Stimulated activated CD8-positive, alpha-beta memory T cell treated with anti-CD3 and anti-CD28 coated beads, Interleukin-7, amount 100 ng/mL, for 1 hour (primary cell): ENCODE measurements at regions not wholly inside any gene's neighbourhood (a gene's known extent, or its start where the extent isn't known, plus 50 kb on each side); places are given as distances from the start of the nearest gene placed in this dataset.
"Not testable (repeated sequence)": the region's sequence is repeated elsewhere in the genome, so short reads cannot be mapped to it uniquely, and the experiment has no call there.

Experiments used
- DNase-seq, 2 donors: peaks; one replicate each; pipeline ENCODE4 v3.0.0-alpha.2; 2020; ENCODE audit warnings: low read depth in 2 of 2

DNA sequence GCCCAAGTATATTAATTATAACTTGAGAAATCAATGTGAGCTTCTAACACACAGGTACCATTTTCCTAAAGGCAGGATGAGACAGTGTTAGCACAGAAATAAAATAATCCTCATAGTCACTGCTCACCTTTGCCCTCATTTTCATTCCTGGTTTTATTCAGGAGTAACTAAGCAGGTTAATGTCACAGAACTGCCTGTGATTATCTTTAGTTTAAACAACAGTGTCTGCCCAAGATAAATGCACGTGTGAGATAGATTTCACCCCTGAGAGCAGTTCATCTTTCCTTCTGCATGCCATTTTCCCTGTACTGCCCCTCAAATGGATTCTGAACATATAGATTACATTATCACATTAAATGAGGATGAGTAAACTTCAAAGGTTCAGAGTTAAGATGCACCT is 250.7 kb downstream of the RMST start:
- no peak for DNase-seq

DNA sequence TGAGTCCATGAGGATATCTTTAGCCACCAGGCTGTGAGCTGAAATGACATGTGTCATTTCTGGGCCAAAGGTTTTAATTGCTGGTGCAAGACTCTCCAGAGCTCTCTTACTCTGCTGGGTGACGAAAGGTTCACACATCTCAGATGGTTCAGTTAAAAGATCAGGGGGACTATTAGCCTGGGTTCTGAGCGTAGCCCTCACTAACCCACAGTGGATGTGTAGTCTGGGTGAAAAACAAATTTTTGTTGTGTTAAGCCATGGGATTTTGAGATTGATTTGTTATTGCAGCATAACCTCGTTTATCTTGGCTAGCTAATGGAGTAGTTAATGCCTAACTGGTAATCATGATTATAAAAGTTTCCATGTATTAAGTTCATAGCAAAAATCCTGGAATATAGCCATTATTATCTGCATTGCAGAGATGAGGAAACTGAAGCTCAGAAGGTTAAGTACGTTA is 251.5 kb downstream of the RMST start:
- no peak for DNase-seq

GRCh38 chr12:97716356-97716755 is 253.8 kb downstream of the RMST start:
- DNase-seq, result no peak

GRCh38 chr12:97723801-97724200 is 261.2 kb downstream of the RMST start:
- DNase-seq, result not testable (repeated sequence)

- DNase-seq, result no peak
Observed at GRCh38 chr12:97745406-97746101, 282.9 kb downstream of the RMST start.

DNA sequence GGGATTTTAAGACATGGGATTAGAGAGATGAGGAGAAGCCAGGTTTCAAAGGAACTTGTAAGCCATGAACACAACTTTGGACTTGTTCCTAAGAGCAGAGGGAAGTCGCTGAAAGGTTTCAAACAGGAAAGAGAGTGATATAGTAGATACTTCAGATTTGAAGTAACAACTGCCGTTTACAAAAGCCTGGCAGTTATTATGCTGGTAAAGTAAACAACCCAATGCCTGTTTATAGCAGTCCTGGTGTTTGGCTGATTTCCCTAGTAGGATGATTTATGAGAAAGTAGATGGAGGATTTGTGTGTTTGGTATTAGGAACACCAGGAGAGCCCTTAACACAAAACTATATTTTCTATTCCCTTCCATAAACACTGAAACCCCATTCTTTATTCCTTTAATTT is 285.7 kb downstream of the RMST start:
- no peak for DNase-seq

- no peak for DNase-seq
Observed at GRCh38 chr12:97751704-97752103, 289.1 kb downstream of the RMST start.

- no peak for DNase-seq
Observed at GRCh38 chr12:97752129-97752528, 289.5 kb downstream of the RMST start.

DNA sequence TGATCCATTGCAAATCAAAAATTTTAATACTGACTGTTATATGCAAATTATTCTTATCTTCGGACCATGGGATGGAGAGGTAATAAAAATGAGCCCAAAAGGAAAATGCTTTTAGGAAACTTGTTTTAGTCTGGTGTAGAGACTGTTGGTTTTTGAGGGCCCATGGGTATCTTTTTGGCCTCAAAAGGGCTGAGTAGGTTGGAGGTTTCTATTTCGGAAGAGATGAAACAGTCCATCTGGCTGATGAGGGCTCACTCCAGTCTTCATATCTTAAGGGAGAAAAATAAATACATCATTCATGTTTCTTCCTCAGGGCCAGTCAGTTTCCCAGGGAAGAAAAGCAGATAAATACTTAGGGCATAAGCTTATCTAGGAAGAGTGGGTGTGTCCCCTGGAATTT is 290.7 kb downstream of the RMST start:
- no peak for DNase-seq

DNA sequence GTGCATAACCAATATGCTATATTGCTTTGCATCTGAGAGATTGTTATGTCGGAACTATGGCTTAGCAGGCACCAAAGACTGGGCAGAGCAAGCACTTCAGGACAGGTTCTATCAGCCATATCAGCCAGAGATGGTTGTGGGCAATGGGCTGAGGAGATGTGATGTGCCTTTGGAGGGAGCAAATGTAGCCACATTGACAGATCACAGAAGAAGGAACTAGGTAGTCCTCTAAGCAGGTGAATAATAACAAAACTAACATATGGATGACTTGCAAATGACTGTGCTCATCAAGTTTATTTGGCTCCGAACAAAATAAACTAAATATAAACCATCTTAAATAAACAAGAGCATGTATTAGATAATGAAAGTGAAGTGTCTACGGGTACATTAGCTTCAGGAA is 291.7 kb downstream of the RMST start:
- no peak for DNase-seq

DNA sequence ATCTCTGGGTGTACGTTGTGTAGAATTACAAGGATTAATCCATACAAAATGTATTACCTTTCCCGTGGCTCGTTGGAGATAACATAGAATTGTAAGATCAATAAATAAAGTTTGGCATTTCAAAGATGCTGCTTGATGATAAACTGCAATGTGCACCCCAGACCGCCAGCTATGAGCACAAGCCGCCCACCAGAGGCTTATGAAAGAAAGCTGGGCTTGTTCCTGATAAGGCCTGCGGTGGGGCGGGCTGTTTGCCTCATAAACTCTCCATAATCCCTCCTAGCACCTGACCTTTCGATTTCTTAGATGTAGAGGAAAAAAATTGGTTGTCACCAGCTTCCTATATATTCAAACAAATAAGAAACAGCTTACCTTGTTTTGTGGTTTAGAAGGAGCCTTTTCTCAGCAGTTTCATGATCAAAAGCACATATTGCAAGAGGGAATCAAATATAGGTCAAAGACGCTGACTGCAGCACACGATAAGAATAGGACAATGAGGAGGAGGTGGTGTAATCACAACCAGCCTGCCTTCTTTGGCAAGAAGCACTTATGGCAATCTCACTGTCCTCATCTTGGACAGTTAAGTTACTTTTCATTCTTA is 293.6 kb downstream of the RMST start:
- no peak for DNase-seq

DNA sequence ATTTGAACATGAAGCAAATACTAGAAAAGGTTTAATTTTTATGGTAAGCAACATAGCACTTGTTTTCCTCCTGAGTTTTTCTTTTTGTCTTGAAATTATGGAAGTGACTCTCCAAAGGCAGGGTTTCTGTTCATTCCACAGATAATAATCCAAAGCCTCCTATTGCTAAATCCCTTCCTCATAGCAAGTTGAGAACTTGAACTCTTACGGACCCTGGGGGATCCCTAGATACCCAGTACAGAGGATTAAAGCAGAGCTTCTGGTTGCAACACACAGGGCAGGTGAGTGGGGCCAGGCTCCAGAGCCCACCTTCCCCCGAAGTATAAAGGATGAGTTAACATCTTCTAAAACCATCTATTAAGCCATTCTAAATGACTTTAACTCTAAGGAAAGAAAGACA is 294.1 kb downstream of the RMST start:
- DNase-seq, result no peak

DNA sequence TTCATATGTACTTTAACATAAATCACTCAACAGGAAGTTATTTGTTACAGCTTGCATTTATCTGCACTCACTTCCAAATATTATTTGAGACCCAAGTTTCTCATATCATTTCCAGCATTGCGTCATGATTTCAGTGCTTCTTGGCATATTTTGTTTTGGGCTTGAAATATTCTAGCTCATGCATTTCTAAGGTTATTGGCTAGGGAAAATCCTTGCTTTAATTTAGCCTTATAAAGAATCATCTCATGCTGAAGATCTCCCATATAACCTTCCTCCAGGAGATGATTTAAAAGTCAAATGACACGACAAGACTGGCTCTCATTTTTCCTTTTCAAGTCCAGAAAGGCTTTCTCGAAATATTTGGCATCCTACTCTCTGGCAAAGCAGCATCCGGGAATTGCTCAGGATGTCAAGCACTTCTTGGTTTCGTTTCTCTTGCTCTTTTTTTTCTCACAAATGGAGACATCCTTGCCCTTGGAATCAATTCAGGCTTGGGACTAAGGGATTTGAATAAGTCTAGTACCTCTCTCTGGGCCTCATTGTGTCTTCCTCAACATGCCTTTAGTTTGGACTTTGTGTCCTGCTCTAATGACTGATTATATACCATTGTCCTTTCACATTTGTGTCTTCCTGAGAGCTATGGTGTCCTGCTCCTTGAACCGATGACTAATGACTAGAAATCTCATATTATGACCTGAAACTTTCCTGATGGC is 295.0 kb downstream of the RMST start:
- DNase-seq, result no peak

DNA sequence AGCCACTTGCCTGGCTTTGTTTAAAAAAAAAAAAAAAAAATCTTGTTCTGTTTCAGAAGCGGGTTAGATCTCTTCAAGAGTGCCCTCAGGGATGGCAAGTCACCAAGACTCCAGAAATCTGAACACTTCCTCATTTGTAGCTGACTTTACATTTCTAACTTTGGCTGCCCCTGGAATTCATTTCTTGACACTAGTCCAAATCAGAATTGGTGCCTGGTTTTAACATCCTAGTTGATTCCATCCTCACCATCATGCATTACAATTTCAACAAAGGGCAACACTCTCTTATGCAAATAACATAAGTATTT is 295.5 kb downstream of the RMST start:
- DNase-seq, result no peak

DNA sequence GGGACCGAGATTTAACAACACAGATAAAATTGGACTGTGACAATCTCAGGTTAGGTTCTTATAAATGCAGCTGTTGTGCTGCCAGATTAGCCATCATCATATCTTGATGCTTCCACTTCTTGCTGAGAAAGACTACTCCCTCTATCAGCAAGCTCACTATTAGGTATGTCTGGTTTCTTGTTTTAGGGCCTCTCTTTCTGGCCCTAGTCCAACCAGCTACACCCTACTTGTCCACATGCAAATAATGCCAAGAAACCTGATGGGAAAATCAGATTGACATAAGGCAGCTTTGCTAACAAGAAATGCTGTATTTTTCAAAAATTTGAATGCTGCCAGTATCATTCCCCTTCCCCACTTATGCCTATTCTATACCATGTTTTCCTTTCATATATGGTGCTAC is 296.0 kb downstream of the RMST start:
- no peak for DNase-seq

DNA sequence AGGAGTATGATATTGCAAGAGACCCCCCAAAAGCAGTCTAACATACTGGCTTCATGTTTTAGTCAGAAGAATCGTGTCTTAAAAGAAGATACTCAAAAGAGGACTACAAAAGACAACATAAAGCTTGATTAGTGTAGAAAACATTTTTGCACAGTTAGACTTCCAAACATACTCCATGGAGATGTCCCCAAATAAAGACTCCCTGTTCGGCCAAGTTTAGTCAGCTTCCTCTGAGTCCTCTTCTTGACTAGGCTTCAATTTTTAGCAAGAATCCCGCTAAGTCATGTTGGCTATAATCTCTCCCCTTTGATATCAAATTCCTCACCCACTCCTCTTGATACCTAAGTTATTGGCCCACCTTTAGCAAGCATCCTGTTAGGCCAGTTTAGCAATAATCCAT is 298.0 kb downstream of the RMST start:
- no peak for DNase-seq

DNA sequence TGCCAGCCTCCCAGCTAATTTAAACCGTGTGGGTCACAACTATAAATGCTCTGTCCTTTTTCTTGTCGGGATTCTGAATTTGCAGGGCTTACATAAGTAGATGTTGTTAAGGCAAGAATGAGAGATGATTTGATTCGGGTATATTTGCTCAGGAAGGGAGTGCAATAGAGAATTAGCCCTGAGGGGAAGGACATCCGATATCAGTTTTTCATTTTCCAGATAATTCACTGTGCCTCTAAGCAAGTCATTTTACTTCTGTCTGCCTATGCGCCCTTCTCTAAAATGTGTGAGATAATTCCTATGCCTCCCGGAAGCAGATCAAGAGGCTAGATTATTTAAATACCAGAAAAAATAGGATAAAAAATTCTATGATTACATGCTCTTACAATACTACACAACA is 300.5 kb downstream of the RMST start:
- DNase-seq, result no peak

DNA sequence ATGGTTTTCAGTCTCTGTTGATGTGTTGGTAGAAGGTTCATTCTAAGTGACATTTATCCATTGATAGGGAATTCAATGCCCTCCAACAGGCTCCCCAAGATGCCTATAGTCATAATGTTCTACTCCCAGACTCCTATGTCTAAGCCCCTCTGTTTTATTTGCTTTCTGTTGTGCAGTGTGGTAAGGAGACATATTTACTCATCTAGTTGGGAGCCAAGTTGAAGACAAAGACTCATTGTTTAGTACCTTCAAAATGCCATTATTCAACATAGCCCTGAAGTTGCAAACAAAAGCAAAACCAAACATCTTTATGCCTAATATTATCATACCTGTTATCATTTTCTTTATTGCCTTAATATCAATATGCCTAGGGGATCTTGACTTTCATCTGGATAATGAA is 302.1 kb downstream of the RMST start:
- no peak for DNase-seq

DNA sequence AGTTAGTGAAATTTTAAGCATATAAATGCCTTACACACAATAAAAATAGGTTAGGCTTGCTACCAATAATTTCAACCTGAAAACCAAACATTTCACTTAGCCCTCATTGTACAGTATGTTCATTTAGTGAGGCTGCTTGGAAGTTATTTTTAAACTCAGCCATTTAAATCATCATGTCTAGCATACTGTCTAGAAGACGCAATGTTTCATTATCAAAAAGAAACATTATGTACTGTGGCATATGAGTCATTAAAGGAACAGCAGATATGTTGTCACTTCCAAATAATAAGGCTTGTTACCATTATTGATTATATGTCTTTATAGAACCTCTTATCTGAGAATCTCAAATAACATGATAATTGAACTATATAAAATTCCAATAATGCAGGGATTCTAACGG is 304.7 kb downstream of the RMST start:
- no peak for DNase-seq

DNA sequence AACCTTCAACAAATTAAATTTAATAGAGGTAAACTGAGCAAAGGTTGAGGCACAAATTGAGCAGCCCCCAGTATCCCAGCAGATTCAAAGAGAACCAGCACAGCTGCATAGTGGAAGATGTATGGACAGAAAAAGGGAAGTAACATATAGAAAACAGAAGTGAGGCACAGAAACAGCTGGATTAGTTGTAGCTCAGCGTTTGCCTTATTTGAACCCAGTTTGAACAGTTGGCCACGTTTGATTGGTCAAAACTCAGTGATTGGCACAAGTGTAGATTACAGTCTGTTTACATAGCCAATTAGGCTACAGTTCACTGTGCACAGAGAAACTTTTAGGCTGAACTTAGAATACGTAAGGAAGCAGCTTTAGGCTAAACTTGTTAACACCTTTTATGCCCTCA is 315.5 kb downstream of the RMST start:
- DNase-seq, result no peak

DNA sequence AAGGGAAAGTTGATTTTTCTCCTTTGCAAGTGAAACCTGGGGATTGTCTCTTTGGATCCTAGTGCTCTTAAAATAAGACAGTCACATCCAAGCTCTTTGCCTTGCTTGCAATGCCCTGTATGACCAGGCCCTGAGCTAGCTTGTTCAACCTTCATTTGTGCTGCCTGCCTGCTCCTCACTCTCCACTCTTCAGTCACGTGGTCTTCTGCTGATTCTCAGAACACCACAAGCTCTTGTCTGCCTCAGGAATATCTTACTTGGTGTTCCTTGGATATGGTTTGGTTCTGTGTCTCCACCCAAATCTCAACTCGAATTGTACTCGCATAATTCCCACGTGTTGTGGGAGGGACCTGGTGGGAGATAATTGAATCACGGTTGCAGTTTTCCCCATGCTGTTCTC is 318.7 kb downstream of the RMST start:
- no peak for DNase-seq

DNA sequence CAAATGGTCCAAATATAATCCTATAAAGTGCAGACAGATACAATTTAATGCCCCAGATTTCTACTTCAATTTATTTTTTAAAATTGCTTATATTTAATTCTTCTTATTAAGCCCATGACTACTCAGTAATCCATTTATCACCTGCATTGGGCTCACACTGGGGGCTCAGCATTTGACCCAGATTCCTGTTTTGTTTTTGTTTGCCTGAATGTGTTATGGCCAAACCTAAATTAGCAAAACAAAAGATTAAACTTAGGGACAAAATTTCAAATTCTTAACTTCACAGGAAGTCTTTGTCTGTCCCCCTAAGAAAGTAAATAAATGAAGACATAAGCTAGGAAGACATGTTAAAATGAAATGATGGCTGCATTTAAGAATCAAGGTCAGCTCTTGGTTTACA is 322.3 kb downstream of the RMST start:
- DNase-seq, result no peak

DNA sequence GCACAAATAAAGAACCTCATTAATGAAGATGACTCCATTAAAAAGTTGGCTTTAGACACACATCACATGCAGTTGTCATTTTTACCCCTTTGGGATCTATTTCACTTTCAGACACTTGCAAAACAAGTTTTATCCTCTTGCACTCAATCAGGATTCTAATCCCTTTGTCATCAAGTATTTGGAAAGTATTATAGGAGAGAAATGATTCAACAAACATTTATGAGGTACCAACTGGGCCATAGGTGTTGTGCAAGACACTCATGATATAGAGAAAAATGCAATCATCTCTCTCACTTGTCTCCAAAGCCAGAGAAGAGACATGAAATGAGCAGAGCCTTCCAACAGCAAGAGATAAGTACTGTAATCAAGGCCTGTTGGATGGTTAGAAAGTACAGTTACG is 327.7 kb downstream of the RMST start:
- DNase-seq, result no peak
